ENCODE measurements at regions not wholly inside any gene's neighbourhood (a gene's known extent, or its start where the extent isn't known, plus 50 kb on each side); places are given as distances from the start of the nearest gene placed in this dataset.
A peak's percentile ranks its signal among the peaks of the same experiment; 100 is the strongest.

DNA sequence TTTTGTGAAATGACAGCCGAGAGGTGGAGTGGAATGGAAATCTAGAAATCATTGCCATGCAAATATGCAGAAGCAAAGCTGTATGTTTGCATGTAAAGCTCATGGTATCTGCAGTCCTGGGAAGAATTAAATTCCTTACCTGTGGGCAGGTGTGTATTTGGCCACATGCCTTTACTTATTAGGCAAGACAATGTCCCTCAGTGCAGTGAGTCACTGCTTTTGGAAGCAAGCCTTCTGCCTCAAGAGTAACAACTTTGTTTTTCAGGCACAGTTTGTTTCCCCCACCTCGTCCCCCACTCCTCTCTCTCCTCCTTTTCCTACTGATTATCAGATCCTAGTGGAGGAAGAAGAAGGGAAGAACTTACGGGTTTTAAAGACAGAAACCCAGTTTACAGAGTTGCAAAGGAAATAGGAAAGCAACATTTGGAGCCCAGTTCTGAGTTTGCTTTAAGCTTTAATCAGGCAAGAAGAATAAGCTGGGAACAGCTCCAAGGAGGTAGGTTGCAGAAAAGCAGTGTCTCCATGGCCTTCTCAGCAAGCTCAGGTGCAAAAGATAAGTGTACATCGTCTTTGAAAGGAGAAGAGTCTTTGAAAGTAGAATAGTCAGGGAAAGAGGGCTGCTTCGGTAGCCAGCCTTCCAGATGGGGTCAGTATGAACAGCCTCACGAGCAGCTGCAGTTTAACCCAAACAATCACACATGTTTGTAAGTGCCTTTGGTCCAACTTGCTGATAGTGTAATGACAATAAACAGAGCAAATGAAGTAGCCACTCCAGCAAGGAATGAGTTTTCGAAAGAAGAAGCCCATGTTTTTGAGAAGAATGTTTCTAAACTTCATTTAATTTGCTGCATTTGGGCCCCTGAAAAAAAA lies 190.1 kb downstream of the KLF5 start:
- Mint-ChIP-seq H3K9me3 (ENCODE audit: low read depth) (peaks cover 3% of the 10 kb centered on the region), H3K4me3 (ENCODE audit: low read depth) (peak overlapping the region; percentile 40), H3K4me1 (ENCODE audit: low read depth) (peaks cover 33% of the 10 kb centered on the region), H3K27ac (peak overlapping the region; percentile 96), H3K27me3 (no peaks in the 10 kb centered on the region), H3K36me3 (ENCODE audit: insufficient read depth) (no peaks in the 10 kb centered on the region)
- TF ChIP-seq, protein P1, sequence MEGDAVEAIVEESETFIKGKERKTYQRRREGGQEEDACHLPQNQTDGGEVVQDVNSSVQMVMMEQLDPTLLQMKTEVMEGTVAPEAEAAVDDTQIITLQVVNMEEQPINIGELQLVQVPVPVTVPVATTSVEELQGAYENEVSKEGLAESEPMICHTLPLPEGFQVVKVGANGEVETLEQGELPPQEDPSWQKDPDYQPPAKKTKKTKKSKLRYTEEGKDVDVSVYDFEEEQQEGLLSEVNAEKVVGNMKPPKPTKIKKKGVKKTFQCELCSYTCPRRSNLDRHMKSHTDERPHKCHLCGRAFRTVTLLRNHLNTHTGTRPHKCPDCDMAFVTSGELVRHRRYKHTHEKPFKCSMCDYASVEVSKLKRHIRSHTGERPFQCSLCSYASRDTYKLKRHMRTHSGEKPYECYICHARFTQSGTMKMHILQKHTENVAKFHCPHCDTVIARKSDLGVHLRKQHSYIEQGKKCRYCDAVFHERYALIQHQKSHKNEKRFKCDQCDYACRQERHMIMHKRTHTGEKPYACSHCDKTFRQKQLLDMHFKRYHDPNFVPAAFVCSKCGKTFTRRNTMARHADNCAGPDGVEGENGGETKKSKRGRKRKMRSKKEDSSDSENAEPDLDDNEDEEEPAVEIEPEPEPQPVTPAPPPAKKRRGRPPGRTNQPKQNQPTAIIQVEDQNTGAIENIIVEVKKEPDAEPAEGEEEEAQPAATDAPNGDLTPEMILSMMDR (IDR thresholded peaks at IDR 0.05; ENCODE audit: unreplicated experiment): no peak
- DNase-seq (ENCODE audit: low spot score, unreplicated experiment): no peak

DNA sequence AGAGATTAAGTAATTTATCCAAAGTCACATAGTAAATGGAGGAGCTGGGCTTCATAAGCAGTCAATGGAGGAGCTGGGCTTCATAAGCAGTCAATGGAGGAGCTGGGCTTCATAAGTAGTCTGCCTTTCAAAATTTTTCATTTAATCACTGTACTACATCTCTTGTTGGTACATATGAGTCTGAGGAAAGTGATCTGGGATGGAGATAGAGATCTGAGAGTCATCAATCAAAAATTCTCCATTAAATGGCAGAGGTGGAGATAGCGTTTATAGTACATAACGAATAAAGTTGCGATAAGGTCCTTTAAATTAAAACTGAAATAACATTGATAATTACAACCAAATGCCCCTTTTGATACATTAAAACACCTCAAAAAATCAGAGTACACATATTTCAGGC lies 189.3 kb downstream of the KLF5 start:
- H3K27me3 Mint-ChIP-seq: no peaks in the 10 kb centered on the region
- H3K27ac Mint-ChIP-seq: no peak overlapping the region
- DNase-seq (ENCODE audit: low spot score, unreplicated experiment): no peak
- peaks cover 33% of the 10 kb centered on the region for H3K4me1 Mint-ChIP-seq (ENCODE audit: low read depth)
- TF ChIP-seq, protein P1 (IDR thresholded peaks at IDR 0.05; ENCODE audit: unreplicated experiment): no peak
- peaks cover under 1% of the 10 kb centered on the region for H3K9me3 Mint-ChIP-seq (ENCODE audit: low read depth)
- no peaks in the 10 kb centered on the region for H3K36me3 Mint-ChIP-seq (ENCODE audit: insufficient read depth)
- no peak overlapping the region for H3K4me3 Mint-ChIP-seq (ENCODE audit: low read depth)

DNA sequence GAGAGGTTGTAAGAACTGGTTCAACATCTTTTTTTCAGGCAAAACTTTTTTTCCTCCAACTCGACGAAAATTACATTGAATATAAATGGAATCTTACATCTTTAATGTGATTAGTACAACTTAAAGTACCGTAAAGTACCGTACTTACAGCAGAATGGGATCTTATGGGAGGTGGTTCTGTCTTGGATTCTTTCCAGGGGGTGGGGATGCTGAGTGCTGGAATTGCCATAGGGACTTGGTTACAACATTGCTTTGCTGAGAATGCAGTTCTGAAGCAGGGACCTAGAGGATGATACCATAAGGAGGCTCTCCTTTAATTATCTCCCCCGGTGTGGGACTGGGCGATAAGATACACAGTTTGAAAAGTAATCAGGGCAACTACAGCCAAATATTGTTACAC lies 186.4 kb downstream of the KLF5 start:
- no peak overlapping the region for H3K4me3 Mint-ChIP-seq (ENCODE audit: low read depth)
- H3K9me3 Mint-ChIP-seq (ENCODE audit: low read depth): peaks cover 2% of the 10 kb centered on the region
- H3K27me3 Mint-ChIP-seq: no peaks in the 10 kb centered on the region
- DNase-seq (ENCODE audit: low spot score, unreplicated experiment): no peak
- TF ChIP-seq, protein P1 (IDR thresholded peaks at IDR 0.05; ENCODE audit: unreplicated experiment): no peak
- no peaks in the 10 kb centered on the region for H3K36me3 Mint-ChIP-seq (ENCODE audit: insufficient read depth)
- no peak overlapping the region for H3K27ac Mint-ChIP-seq
- H3K4me1 Mint-ChIP-seq (ENCODE audit: low read depth): peaks cover 17% of the 10 kb centered on the region

DNA sequence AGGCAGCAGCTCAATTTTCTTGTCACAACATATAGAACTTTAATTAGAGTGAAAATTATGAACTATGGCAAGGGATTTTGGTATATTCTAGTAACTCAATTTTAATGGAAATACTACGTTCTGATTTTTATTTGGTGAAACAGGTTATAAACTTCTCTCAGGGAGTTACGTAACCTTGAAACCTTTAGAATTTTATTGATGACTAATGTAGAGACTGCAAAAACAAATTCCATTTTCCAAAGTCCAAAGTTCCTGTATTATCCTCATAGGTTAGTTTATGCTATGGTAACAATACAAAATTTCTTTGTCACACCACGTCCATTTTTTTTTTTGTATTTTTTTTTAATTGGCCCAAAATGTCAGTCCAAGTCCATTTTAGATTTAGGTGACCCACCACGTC lies 185.7 kb downstream of the KLF5 start:
- H3K36me3 Mint-ChIP-seq (ENCODE audit: insufficient read depth): no peaks in the 10 kb centered on the region
- no peaks in the 10 kb centered on the region for H3K27me3 Mint-ChIP-seq
- H3K9me3 Mint-ChIP-seq (ENCODE audit: low read depth): peaks cover 2% of the 10 kb centered on the region
- H3K27ac Mint-ChIP-seq: no peak overlapping the region
- TF ChIP-seq, protein P1 (IDR thresholded peaks at IDR 0.05; ENCODE audit: unreplicated experiment): no peak
- no peak for DNase-seq (ENCODE audit: low spot score, unreplicated experiment)
- H3K4me3 Mint-ChIP-seq (ENCODE audit: low read depth): no peak overlapping the region
- H3K4me1 Mint-ChIP-seq (ENCODE audit: low read depth): peaks cover 11% of the 10 kb centered on the region

DNA sequence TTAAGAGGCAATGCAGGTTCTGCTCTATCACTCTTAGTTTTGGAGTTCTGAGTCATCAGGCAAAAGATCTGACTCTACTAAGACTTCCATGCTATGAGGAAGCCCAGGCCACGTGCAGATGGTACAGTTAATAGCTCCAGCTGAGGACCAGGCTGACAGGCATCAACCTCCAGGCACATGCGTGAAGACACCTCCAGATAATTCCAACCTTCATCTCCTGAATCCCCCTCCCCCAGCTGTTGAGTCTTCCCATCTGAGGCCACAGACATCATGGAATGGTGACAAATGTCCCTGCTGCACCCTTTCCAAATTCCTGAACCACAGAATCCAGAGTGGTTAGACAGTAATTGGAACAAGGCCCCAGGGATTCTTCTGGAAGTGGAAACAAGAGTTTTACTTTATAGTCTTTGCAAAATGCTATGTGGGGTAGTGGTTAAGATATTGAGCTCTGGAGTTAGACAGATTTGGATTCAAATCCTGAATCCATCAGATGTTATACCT lies 183.8 kb downstream of the KLF5 start:
- DNase-seq (ENCODE audit: low spot score, unreplicated experiment): no peak
- peaks cover 2% of the 10 kb centered on the region for H3K9me3 Mint-ChIP-seq (ENCODE audit: low read depth)
- H3K4me3 Mint-ChIP-seq (ENCODE audit: low read depth): no peak overlapping the region
- peaks cover 2% of the 10 kb centered on the region for H3K4me1 Mint-ChIP-seq (ENCODE audit: low read depth)
- H3K27ac Mint-ChIP-seq: no peak overlapping the region
- no peaks in the 10 kb centered on the region for H3K27me3 Mint-ChIP-seq
- TF ChIP-seq, protein P1 (IDR thresholded peaks at IDR 0.05; ENCODE audit: unreplicated experiment): no peak
- no peaks in the 10 kb centered on the region for H3K36me3 Mint-ChIP-seq (ENCODE audit: insufficient read depth)

Data from progenitor cell of endocrine pancreas (in vitro differentiated cells).